H9 (cell line): ENCODE measurements at regions not wholly inside any gene's neighbourhood (a gene's known extent, or its start where the extent isn't known, plus 50 kb on each side); places are given as distances from the start of the nearest gene placed in this dataset.
"Not testable (repeated sequence)": the region's sequence is repeated elsewhere in the genome, so short reads cannot be mapped to it uniquely, and the experiment has no call there.

Experiments
- DNase-seq: peaks from one replicate; pipeline ENCODE4 v3.0.0-alpha.2; 2017
- H2AFZ ChIP-seq: one replicate; pipeline ENCODE4 v1.6.1; 2013; ENCODE audit warnings: mild to moderate bottlenecking, low read length, control low read depth, moderate library complexity
- H2AK5ac ChIP-seq: 2 replicates; pipeline ENCODE4 v1.6.1; 2013; ENCODE audit warnings: low read length, control low read depth, mixed read lengths; ENCODE audit not compliant: insufficient read length
- H2BK120ac ChIP-seq: one replicate; pipeline ENCODE4 v1.6.1; 2013; ENCODE audit warnings: low read depth, mild to moderate bottlenecking, low read length, control low read depth, inconsistent platforms; ENCODE audit not compliant: poor library complexity, severe bottlenecking
- H2BK12ac ChIP-seq: 2 replicates; pipeline ENCODE4 v1.6.1; 2013; ENCODE audit warnings: low read length, control low read depth, mixed read lengths, low read depth; ENCODE audit not compliant: insufficient read length
- H2BK15ac ChIP-seq: 2 replicates; pipeline ENCODE4 v1.6.1; 2013; ENCODE audit warnings: low read depth, low read length, control low read depth
- H2BK20ac ChIP-seq: one replicate; pipeline ENCODE4 v1.6.1; 2013; ENCODE audit warnings: low read depth, mild to moderate bottlenecking, low read length, control low read depth, inconsistent platforms; ENCODE audit not compliant: poor library complexity, severe bottlenecking
- H2BK5ac ChIP-seq: 2 replicates; pipeline ENCODE4 v1.6.1; 2013; ENCODE audit warnings: low read length, control low read depth, mixed read lengths; ENCODE audit not compliant: insufficient read length
- H3K14ac ChIP-seq: 2 replicates; pipeline ENCODE4 v1.6.1; 2013; ENCODE audit warnings: low read length, control low read depth; ENCODE audit not compliant: insufficient read depth
- H3K18ac ChIP-seq: 2 replicates; pipeline ENCODE4 v1.6.1; 2013; ENCODE audit warnings: low read depth, mild to moderate bottlenecking, mixed read lengths, low read length, control low read depth; ENCODE audit not compliant: insufficient read length
- H3K23ac ChIP-seq: 2 replicates; pipeline ENCODE4 v1.6.1; 2013; ENCODE audit warnings: low read length, control low read depth, mixed read lengths, low read depth; ENCODE audit not compliant: insufficient read length
- H3K23me2 ChIP-seq: 2 replicates; pipeline ENCODE4 v1.6.1; 2013; ENCODE audit warnings: low read depth, mild to moderate bottlenecking, mixed read lengths, low read length, control low read depth; ENCODE audit not compliant: insufficient read length, poor library complexity, severe bottlenecking
- H3K27ac ChIP-seq: 2 replicates; pipeline ENCODE4 v1.5.1; 2013; ENCODE audit warnings: low read length, control low read depth, mixed read lengths, low read depth; ENCODE audit not compliant: insufficient read length
- H3K27me3 ChIP-seq: 2 replicates; pipeline ENCODE4 v1.6.1; 2013; ENCODE audit warnings: low read length, control low read depth, inconsistent platforms; ENCODE audit not compliant: insufficient read depth
- H3K4ac ChIP-seq: 2 replicates; pipeline ENCODE4 v1.6.1; 2013; ENCODE audit warnings: low read depth, mild to moderate bottlenecking, control low read depth, inconsistent platforms, low read length, moderate library complexity
- H3K4me1 ChIP-seq: 2 replicates; pipeline ENCODE4 v1.6.1; 2013; ENCODE audit warnings: low read length, control low read depth, inconsistent platforms; ENCODE audit not compliant: insufficient read depth
- H3K4me2 ChIP-seq: 2 replicates; pipeline ENCODE4 v1.6.1; 2013; ENCODE audit warnings: low read length, control low read depth, mixed read lengths; ENCODE audit not compliant: insufficient read length, insufficient read depth
- H3K56ac ChIP-seq: 2 replicates; pipeline ENCODE4 v1.6.1; 2013; ENCODE audit warnings: low read depth, mild to moderate bottlenecking, mixed read lengths, low read length, control low read depth; ENCODE audit not compliant: insufficient read length
- H3K79me1 ChIP-seq: 2 replicates; pipeline ENCODE4 v1.6.1; 2013; ENCODE audit warnings: low read depth, mild to moderate bottlenecking, moderate library complexity, low read length, control low read depth, inconsistent platforms; ENCODE audit not compliant: insufficient read depth, poor library complexity, severe bottlenecking
- H3K79me2 ChIP-seq: 2 replicates; pipeline ENCODE4 v1.6.1; 2013; ENCODE audit warnings: low read length, control low read depth, inconsistent platforms; ENCODE audit not compliant: insufficient read depth
- H3K9ac ChIP-seq: 2 replicates; pipeline ENCODE4 v1.6.1; 2013; ENCODE audit warnings: low read length, control low read depth, mixed read lengths; ENCODE audit not compliant: insufficient read length; ENCODE audit errors: extremely low read depth
- H3K9me3 ChIP-seq: one replicate; pipeline ENCODE4 v1.6.1; 2013; ENCODE audit warnings: low read depth, low read length, inconsistent platforms; ENCODE audit not compliant: control insufficient read depth
- H3T11ph ChIP-seq: one replicate; pipeline ENCODE4 v1.6.1; 2013; ENCODE audit warnings: mild to moderate bottlenecking, low read length, control low read depth, inconsistent platforms
- H4K20me1 ChIP-seq: one replicate; pipeline ENCODE4 v1.6.1; 2013; ENCODE audit not compliant: control insufficient read depth, insufficient read length, insufficient read depth
- H4K5ac ChIP-seq: 2 replicates; pipeline ENCODE4 v1.6.1; 2013; ENCODE audit warnings: low read depth, mild to moderate bottlenecking, mixed read lengths, low read length, control low read depth; ENCODE audit not compliant: insufficient read length
- H4K8ac ChIP-seq: replicated peaks from 2 replicates; pipeline ENCODE4 v1.6.1; 2013; ENCODE audit warnings: low read length, control low read depth, mixed read lengths, low read depth; ENCODE audit not compliant: insufficient read length
- H4K91ac ChIP-seq: 2 replicates; pipeline ENCODE4 v1.6.1; 2013; ENCODE audit warnings: low read depth, mild to moderate bottlenecking, moderate library complexity, mixed read lengths, low read length, control low read depth; ENCODE audit not compliant: insufficient read length
- H3K27ac Mint-ChIP-seq, 3 experiments: 2 replicates in 2 of 3; 3 replicates in 1 of 3; pipeline ENCODE4 v1.8.0; 2020 to 2021; ENCODE audit warnings: mixed read lengths in 3 of 3, mild to moderate bottlenecking in 1 of 3, moderate library complexity in 1 of 3
- H3K27me3 Mint-ChIP-seq: 2 replicates; pipeline ENCODE4 v1.8.0; 2021; ENCODE audit warnings: low read depth, mild to moderate bottlenecking, moderate library complexity, mixed read lengths
- H3K36me3 Mint-ChIP-seq, 3 experiments: 2 replicates in 2 of 3; 3 replicates in 1 of 3; pipeline ENCODE4 v1.8.0; 2020 to 2021; ENCODE audit warnings: low read depth in 3 of 3, mixed read lengths in 3 of 3; ENCODE audit not compliant: insufficient read depth in 1 of 3
- H3K4me1 Mint-ChIP-seq, 2 experiments: 2 replicates each; pipeline ENCODE4 v1.8.0; 2020; ENCODE audit warnings: mixed read lengths in 2 of 2
- H3K4me3 Mint-ChIP-seq, 2 experiments: 2 replicates in 1 of 2; 3 replicates in 1 of 2; pipeline ENCODE4 v1.8.0; 2020 to 2021; ENCODE audit warnings: mild to moderate bottlenecking in 2 of 2, mixed read lengths in 2 of 2, moderate library complexity in 1 of 2
- H3K9me3 Mint-ChIP-seq, 2 experiments: 2 replicates in 1 of 2; 3 replicates in 1 of 2; pipeline ENCODE4 v1.8.0; 2020; ENCODE audit warnings: mild to moderate bottlenecking in 2 of 2, mixed read lengths in 2 of 2, moderate library complexity in 1 of 2
- WGBS: extraction: QIAGEN DNeasy Blood & Tissue Kit; methylation state at CpG from one replicate; pipeline ENCODE4 v1.1.7; 2013; ENCODE audit warnings: missing lambda C conversion rate, low lambda C conversion rate, mixed read lengths; ENCODE audit not compliant: insufficient read length; ENCODE audit errors: extremely low coverage; 5-methylcytosine and 5-hydroxymethylcytosine counted together
- TF ChIP-seq, protein P1 (sequence below): fragments of 200-600 bp; sonication (generic); conservative IDR thresholded peaks from 3 replicates; pipeline ENCODE4 v1.8.0; 2021; ENCODE audit warnings: antibody characterized with exemption, mild to moderate bottlenecking

- no peak overlapping the region for H2BK20ac ChIP-seq
- no CpG with 5 or more reads among the region's 1 CpG for WGBS
Measured at GRCh38 chrX:121433289-121433688, 385.9 kb downstream of the GLUD2 start.

DNA sequence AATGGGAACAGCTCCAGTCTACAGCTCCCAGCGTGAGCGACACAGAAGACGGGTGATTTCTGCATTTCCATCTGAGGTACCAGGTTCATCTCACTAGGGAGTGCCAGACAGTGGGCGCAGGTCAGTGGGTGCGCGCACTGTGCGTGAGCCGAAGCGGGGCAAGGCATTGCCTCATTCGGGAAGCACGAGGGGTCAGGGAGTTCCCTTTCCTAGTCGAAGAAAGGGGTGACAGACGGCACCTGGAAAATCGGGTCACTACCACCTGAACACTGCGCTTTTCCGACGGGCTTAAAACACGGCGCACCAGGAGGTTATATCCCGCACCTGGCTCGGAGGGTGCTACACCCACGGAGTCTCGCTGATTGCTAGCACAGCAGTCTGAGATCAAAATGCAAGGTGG, 390.3 kb downstream of the GLUD2 start:
- not testable (repeated sequence) for H3K4me3 Mint-ChIP-seq, H3K4me1 Mint-ChIP-seq

More at GRCh38 chrX:121433289-121433688, 385.9 kb downstream of the GLUD2 start:
- Histone ChIP-seq H3K4me2 (no peak overlapping the region), H3K4me1 (no peaks in the 10 kb centered on the region), H3K14ac (no peak overlapping the region), H3K23ac (no peak overlapping the region), H4K91ac (no peak overlapping the region), H3T11ph (no peak overlapping the region), H3K9ac (no peak overlapping the region), H2AK5ac (no peak overlapping the region), H2AFZ (no peak overlapping the region), H3K18ac (no peak overlapping the region), H4K20me1 (no peaks in the 10 kb centered on the region), H3K79me2 (no peaks in the 10 kb centered on the region), H2BK120ac (no peak overlapping the region), H3K79me1 (no peaks in the 10 kb centered on the region), H3K23me2 (no peaks in the 10 kb centered on the region), H3K27ac (no peak overlapping the region), H3K56ac (no peak overlapping the region), H3K4ac (no peak overlapping the region), H3K27me3 (no peaks in the 10 kb centered on the region), H3K9me3 (no peaks in the 10 kb centered on the region), H2BK12ac (no peak overlapping the region), H2BK5ac (no peak overlapping the region), H2BK15ac (no peak overlapping the region), H4K5ac (no peak overlapping the region), H4K8ac (no peak overlapping the region)
- TF ChIP-seq, protein P1, sequence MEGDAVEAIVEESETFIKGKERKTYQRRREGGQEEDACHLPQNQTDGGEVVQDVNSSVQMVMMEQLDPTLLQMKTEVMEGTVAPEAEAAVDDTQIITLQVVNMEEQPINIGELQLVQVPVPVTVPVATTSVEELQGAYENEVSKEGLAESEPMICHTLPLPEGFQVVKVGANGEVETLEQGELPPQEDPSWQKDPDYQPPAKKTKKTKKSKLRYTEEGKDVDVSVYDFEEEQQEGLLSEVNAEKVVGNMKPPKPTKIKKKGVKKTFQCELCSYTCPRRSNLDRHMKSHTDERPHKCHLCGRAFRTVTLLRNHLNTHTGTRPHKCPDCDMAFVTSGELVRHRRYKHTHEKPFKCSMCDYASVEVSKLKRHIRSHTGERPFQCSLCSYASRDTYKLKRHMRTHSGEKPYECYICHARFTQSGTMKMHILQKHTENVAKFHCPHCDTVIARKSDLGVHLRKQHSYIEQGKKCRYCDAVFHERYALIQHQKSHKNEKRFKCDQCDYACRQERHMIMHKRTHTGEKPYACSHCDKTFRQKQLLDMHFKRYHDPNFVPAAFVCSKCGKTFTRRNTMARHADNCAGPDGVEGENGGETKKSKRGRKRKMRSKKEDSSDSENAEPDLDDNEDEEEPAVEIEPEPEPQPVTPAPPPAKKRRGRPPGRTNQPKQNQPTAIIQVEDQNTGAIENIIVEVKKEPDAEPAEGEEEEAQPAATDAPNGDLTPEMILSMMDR, result no peak
- H3K4me3 Mint-ChIP-seq, result no peak overlapping the region
- peaks cover 0 to 8% (median 6%) of the 10 kb centered on the region in 3 experiments; a peak in 6 of 7 replicates for H3K36me3 Mint-ChIP-seq
- DNase-seq, result no peak
- no peaks in the 10 kb centered on the region for H3K4me1 Mint-ChIP-seq
- no peak overlapping the region for H3K27ac Mint-ChIP-seq
- no peaks in the 10 kb centered on the region for H3K27me3 Mint-ChIP-seq
- H3K9me3 Mint-ChIP-seq, result peaks cover 68 to 78% of the 10 kb centered on the region in 2 experiments

More for the DNA sequence above, 390.3 kb downstream of the GLUD2 start:
- not testable (repeated sequence) for H3K9me3 ChIP-seq, H4K20me1 ChIP-seq, H3K14ac ChIP-seq, DNase-seq, H3K23ac ChIP-seq, H3K4me1 ChIP-seq, H3K4ac ChIP-seq, H3K27me3 Mint-ChIP-seq, H3K27ac ChIP-seq, H4K91ac ChIP-seq, H3K23me2 ChIP-seq, H2BK20ac ChIP-seq, H3K36me3 Mint-ChIP-seq, H2BK15ac ChIP-seq, H2AFZ ChIP-seq, H2BK5ac ChIP-seq, H4K8ac ChIP-seq, H3K9ac ChIP-seq, H3K27ac Mint-ChIP-seq, H4K5ac ChIP-seq, H3K27me3 ChIP-seq, H3K79me1 ChIP-seq, H2BK120ac ChIP-seq, H3K4me2 ChIP-seq, H3K56ac ChIP-seq, H2AK5ac ChIP-seq, H3K79me2 ChIP-seq, H3K18ac ChIP-seq, H3T11ph ChIP-seq, H2BK12ac ChIP-seq
- WGBS, result no CpG with 5 or more reads among the region's 23 CpGs
- peaks cover 55 to 66% of the 10 kb centered on the region in 2 experiments for H3K9me3 Mint-ChIP-seq
